H1 (cell line): ENCODE measurements at regions not wholly inside any gene's neighbourhood (a gene's known extent, or its start where the extent isn't known, plus 50 kb on each side); places are given as distances from the start of the nearest gene placed in this dataset.

Experiments
- CBX8 ChIP-seq: fragments of 300-800, 300-1000 bp; sonication (generic); IDR thresholded peaks from 2 replicates; pipeline ENCODE4 v1.7.1; 2016; ENCODE audit warnings: low read depth, low read length, borderline replicate concordance
- GTF2F1 ChIP-seq: IDR thresholded peaks from 2 replicates; pipeline ENCODE4 v1.6.1; 2012; ENCODE audit warnings: low read depth, low read length, improper control_type of control experiment, borderline replicate concordance
- JUND ChIP-seq: IDR thresholded peaks from 2 replicates; pipeline ENCODE4 v1.6.1; 2011; ENCODE audit warnings: mild to moderate bottlenecking, improper control_type of control experiment, low read length
- NRF1 ChIP-seq: IDR thresholded peaks from 2 replicates; pipeline ENCODE4 v1.6.1; 2011; ENCODE audit warnings: mild to moderate bottlenecking, low read depth, low read length, improper control_type of control experiment
- RNF2 ChIP-seq: fragments of 200-900, 300-1000 bp; sonication (generic); IDR thresholded peaks from 2 replicates; pipeline ENCODE4 v1.7.1; 2016; ENCODE audit warnings: borderline replicate concordance, low read depth, mild to moderate bottlenecking, antibody characterized with exemption, low read length; ENCODE audit not compliant: poor library complexity, severe bottlenecking; ENCODE audit errors: missing control alignments
- SIN3A ChIP-seq, 2 experiments: IDR thresholded peaks in 1 of 2; conservative IDR thresholded peaks in 1 of 2; 2 replicates each; pipeline ENCODE4 v1.6.1; 2011 to 2012; ENCODE audit warnings: low read length in 2 of 2, improper control_type of control experiment in 1 of 2, low read depth in 1 of 2, mild to moderate bottlenecking in 1 of 2

- TF ChIP-seq NRF1 (no peak), CBX8 (no peak), JUND (no peak), GTF2F1 (no peak), RNF2 (no peak), SIN3A (conservative IDR thresholded peaks at IDR 0.05 in 1 of 2, IDR thresholded peaks at IDR 0.05 in 1 of 2; ENCODE audit: low read depth in 1 of 2, low read length in 2 of 2) (no peak)
These were observed 151.1 kb upstream of the SHH start (continued) for GRCh38 chr7:155963356-155963755.
